GM19043 (cell line): ENCODE measurements at regions not wholly inside any gene's neighbourhood (a gene's known extent, or its start where the extent isn't known, plus 50 kb on each side); places are given as distances from the start of the nearest gene placed in this dataset.

Experiments used
- ATAC-seq: cut with Tn5 transposase; IDR thresholded peaks from one replicate; pipeline ENCODE4 v1.9.1; 2021; ENCODE audit warnings: low read depth; ENCODE audit not compliant: unreplicated experiment

DNA sequence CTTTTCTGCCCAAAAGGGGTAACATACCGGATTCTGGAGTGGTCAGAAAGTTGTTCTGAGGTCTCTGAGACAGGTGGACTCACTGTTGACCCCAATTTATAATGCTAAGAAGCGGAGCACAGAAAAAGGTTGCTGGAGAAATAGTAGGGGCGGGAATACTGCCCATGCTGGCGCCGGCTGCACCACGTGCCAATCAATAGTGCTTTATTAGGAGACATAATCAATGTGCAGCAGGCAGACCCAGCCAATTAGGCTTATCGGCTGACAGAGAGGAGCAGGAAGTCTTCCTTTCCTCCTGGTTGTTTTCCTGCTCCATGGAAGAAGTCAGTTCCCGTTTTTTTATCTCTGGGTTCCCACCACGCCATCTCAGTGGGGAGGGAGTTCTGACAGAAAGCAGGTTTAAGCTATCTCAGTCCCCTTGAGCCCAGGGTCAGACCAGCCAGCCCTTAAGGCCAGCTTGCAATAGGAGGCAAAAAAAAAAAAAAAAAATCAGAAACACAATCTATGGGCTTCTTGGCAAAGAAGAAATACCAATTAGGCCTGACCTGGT is 68.2 kb upstream of the IRX6 start:
- no peak for ATAC-seq

DNA sequence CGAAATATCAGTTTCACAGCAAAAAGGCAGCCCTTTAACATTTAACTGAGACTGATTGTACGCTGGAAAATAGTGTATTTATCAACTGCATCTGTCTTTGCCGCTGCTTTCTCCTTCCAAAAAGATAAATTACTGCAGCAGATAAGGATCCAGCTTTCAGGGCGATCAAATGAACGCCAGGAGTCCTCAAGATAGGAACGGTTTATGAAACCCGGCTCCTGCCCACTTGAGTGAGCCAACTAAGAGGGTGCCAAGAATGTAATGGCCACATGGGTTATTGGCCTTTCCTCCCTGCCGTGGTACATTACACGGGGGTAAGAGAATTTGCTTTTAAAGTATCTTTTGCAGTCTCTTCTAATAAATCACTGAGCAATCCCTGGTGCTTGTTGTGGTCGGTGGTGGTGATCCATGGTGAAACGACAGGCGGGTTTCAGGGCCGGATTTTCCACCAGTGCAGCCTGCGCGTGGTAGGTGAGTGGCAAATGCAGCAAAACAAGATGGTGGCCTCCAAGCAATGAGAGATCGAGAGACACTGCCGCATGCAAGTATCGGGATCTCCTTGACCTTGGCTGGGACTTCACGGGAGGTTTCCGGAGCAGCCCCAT is 67.5 kb upstream of the IRX6 start:
- ATAC-seq, result no peak

DNA sequence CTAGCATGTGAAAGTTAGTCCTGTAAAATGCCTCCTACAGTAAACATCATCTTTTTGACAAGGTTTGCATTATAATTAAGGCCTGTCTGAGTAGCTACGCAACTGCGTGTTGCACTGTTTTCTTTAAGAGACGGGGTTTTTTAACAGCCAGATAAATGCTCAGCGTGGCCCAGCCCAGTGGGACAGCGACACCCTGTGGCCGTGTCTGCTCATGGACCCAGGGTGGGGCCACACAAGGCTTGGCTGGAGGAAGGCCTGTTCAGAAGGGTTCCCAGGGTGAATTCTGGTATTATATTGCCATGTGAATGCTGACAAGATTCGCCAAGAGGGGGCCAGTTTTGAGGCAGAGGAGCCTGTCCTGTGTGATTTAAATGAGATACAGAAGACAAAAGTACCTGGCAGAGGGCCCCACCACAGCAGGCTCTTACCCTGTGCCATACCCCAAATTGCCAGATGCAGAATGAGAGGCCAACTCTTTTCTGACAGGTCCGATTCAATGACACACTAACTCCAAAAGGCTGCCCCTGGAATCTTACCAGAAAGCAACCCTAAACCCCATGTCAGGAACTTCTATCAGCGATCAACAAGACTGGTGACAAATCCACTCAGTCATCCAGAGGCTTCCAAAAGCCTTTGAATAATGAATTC is 65.9 kb upstream of the IRX6 start:
- ATAC-seq, result peak; percentile 69

- no peak for ATAC-seq
These were observed 62.7 kb upstream of the IRX6 start for GRCh38 chr16:55261301-55261700.

DNA sequence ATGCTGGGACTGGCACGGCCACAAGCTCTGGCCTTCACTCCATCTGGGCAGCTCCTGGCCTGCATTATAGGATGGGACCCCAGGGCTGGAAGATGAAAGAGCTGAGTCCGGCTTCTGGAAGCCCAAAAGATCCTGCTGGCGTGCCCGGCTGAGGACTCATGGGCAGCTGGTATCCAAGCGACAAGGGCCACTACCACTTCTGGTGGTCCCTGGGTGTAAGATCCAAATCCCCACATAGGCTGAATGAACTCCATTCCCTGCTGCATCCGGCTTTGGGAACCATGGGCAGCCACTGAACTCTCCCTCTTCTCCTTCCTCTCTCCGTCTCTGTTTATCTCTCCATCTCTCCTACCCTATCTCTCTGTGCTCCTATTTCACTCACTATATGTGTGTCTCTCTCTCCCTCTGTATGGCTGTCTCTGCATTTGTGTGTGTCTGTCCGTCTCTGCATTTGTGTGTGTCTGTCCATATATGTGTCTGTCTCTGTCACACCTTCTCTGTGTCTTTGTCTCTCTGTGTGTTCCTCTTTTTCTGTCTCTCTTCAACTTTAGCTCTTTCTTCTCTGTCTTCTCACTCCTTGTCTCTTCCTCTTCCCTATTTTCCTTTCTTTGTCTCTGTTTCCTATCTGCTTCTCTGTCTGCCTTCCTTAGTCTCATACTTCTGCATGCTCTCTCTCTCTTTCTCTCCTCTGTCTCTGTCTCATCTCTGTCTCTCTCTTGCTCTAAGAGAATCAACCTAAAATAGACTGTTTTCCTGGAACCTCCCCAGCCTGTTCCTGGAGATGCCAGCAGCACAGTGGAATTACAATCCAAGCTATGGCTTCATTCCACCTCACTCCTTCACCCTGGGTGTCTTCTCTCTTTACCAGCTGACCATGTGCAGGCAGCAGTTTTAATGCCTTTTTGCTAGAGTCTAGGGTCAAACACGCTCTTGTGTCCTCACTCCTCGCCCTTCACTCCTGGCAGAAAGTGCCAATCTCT is 60.4 kb upstream of the IRX6 start:
- ATAC-seq, result no peak

GRCh38 chr16:55264949-55265348 is 59.1 kb upstream of the IRX6 start:
- no peak for ATAC-seq

GRCh38 chr16:55265926-55266325 is 58.1 kb upstream of the IRX6 start:
- ATAC-seq, result no peak

DNA sequence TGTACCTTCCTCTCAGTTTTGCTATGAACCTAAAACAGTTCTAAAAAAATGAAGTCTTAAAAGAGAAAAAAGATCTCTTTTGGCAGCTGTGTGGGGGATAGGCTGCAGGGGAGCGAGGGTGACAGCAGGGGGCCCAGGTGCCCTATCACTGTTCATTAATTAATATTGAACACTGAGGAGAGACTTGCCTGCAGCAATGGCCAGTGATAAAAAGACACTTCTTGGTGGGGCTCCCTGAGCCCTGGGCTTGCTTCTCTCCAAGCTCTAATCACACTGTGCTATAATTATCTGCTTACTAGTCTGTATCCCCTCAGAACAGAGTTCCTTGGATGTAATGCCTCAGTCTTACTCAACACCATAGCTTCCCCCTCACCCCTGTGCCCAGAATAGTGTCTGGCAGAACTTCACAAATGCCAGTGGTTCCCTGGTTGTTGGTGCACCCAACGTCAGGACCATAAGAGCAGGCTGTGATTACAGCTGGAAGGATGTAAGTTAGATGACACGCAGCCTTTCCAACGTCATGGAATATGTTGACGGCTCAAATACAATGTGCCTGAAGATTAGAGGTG is 52.0 kb upstream of the IRX6 start:
- no peak for ATAC-seq

DNA sequence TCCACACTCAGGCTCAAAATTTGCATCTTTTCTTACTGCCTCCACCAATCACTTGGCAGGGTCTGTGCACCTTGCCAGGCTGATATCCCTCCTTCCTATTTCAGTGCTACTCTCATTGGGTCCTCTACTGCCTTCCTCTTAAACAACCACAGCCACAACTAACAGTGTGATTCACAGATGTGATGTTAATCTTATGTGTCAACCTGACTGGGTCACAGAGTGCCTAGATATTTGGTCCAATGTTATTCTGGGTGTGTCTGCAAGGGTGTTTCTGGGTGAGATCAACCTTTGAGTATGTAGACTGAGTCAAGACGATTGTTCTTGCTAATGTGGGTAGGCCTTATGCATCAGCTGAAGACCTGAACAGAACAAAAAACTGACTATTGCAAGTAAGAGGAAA is 51.3 kb upstream of the IRX6 start:
- no peak for ATAC-seq

DNA sequence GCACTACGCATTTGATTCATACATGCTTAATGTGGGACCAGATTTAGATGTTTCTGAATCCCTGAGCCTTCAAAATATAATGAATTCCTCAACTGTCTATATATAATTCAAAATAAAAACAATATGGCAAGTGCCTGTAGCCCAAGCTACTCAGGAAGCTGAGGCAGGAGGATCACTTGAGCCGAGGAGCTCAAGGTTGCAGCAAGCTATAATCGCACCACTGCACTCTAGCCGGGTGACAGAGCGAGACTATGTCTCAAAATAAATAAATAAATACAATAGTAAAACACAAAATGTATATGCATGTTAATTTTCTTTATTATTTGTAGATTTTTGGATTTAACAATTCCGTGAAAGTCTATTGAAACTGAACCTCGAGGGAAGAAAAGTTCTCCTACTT is 50.6 kb upstream of the IRX6 start:
- ATAC-seq, result no peak

DNA sequence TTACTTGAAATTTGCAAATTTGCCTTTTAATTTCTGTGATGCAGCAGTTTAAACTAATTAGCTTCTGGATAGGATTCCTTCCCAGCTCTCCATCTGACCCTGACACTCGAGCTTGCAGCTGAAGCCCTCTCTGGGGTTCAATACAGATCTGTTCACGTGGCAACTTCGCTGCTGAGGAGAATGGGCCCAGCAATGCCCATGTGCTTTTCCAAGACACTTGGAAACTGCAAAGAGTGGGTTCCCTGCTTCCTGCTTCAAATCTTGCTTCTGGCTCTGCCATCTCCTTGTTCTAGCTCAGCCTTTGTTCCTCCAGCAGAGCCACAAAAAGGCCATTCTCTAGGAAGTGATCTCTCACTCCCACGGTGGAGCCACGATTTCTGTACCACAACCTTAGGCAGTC is 50.0 kb upstream of the IRX6 start:
- ATAC-seq, result no peak
